ENCODE measurements at regions not wholly inside any gene's neighbourhood (a gene's known extent, or its start where the extent isn't known, plus 50 kb on each side); places are given as distances from the start of the nearest gene placed in this dataset.

DNA sequence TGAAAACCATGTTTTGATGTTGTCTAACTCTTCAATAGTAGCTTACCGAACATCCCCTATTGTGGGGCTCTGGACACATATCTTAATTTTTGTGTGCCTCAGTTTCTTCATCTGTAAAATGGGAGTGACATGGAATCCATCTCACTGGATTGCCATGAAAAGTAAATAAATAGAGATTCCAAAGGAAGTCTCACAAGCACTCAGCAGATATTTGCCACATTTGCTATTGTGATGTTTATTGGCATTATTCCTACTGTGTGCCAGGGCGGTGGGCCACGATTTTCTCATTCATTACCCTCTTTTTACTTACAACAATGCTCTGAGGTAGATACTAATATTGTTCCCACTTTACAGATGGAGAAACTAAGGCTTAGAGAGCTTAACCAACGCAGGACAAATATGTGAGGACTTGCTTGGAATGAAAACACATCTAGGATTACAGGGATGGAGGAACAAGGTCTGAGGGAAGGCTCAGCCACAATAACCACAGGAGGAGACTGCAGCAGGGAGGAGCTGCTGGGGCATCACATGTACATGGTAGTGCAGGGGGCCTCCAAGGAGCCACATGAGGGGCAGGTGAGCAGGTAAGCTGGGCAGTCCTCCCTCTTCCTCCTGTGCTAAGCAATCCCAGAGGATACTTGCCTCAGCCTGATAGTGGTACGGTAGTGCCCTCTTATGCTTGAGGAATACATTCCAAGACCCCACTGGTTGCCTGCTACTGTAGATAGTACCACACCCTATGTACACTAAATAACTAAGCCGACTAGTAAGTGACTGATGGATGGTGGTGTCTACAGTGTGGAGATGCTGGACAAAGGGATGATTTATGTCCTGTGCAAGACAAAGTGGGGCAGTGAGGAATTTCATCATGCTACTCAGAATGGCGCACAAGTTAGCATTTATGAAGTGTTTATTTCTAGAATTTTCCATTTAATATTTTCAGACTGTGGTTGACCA is 176.9 kb downstream of the FOXA2 start:
- TF ChIP-seq CTCF (IDR thresholded peaks at IDR 0.05): no peak
- TF ChIP-seq POLR2A (IDR thresholded peaks at IDR 0.05): no peak
- TF ChIP-seq EP300 (IDR thresholded peaks at IDR 0.05): no peak

All from stomach (tissue), 4 donors.